Transverse colon (tissue), 3 donors: ENCODE measurements at regions not wholly inside any gene's neighbourhood (a gene's known extent, or its start where the extent isn't known, plus 50 kb on each side); places are given as distances from the start of the nearest gene placed in this dataset.

ENCODE experiments used
- CTCF ChIP-seq, 5 experiments: fragments of 200-600 bp in 3 of 5; fragments of 450-650 bp in 2 of 5; sonication (generic) in 3 of 5; IDR thresholded peaks; 1 replicate in 2 of 5; 2 replicates in 3 of 5; pipeline ENCODE4 v1.5.1; 2016 to 2017; ENCODE audit warnings: antibody characterized with exemption in 5 of 5, inconsistent platforms in 3 of 5, mild to moderate bottlenecking in 2 of 5, moderate library complexity in 1 of 5
- EP300 ChIP-seq: sonication (generic); formaldehyde crosslinking; IDR thresholded peaks from one replicate; pipeline ENCODE4 v1.6.1; 2017; ENCODE audit warnings: antibody characterized with exemption, low read depth
- POLR2A ChIP-seq: fragments of 450-650 bp; IDR thresholded peaks from one replicate; pipeline ENCODE4 v1.6.1; 2016; ENCODE audit warnings: antibody characterized with exemption, mild to moderate bottlenecking, moderate library complexity

DNA sequence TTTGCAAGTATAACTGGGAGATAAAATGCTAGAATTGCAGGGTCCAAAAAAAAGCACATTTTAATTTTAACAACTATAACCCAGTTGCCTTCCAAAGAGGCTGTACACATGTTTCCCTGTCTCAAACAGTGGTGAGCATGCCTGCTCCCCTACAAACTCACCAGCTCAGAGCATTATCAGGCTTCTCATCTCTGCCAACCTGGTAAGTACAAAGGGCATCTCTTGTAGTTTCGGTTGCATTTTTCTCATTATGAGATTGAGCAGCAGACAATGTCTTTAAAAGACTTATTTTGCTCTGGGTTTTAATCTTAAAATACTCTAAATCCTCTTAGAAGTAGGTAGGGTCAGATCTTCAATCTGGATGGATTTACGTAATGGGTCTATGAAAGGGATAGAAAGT, 107.1 kb upstream of the MSX2 start:
- no peak for TF ChIP-seq CTCF (IDR thresholded peaks at IDR 0.05)
- no peak for TF ChIP-seq EP300
- no peak for TF ChIP-seq POLR2A
